Umbilical cord (tissue), 1 donor: ENCODE measurements at regions not wholly inside any gene's neighbourhood (a gene's known extent, or its start where the extent isn't known, plus 50 kb on each side); places are given as distances from the start of the nearest gene placed in this dataset.
"Not testable (repeated sequence)": the region's sequence is repeated elsewhere in the genome, so short reads cannot be mapped to it uniquely, and the experiment has no call there.

Experiments used
- DNase-seq: peaks from one replicate; pipeline ENCODE4 v3.0.0-alpha.2; 2015; ENCODE audit warnings: low spot score

DNA sequence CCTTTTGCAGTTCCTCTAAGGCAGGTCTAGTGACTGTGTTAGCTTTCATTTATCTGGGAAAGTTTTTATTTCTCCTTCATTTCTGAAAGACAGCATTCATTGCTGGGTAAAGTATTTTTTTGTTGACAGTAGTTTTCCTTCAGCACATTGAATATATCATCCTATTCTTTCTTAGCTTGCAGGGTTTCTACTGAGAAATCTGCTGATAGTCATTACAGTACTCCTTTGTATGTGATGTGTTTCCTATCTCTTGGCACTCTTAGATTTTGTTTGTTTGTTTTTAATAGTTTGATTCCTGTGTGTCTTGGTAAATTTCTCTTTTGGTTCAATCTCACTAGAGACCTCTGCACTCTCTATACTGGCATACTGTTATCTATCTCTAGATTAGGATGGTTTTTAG lies 1667.9 kb downstream of the SLITRK1 start:
- DNase-seq, result no peak

DNA sequence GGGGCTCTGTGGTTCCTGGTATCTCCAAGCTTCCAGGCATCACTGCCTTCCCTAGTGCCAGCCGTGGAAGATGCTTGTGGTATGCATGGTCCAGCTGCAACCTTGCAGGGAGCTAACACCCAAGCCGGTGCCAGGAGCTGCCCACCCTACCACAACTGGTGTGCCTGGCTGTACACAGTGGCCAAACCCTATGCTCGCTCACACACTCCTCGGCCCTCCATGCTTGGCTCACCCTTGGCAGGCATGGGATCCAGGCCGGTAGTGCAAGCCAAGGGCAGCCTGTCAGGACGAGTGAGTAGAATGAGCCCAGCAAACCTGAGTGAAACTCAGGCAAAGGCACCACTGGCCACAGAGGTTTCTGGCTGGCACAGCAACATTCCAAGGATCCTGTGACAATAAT lies 1676.0 kb downstream of the SLITRK1 start:
- no peak for DNase-seq

DNA sequence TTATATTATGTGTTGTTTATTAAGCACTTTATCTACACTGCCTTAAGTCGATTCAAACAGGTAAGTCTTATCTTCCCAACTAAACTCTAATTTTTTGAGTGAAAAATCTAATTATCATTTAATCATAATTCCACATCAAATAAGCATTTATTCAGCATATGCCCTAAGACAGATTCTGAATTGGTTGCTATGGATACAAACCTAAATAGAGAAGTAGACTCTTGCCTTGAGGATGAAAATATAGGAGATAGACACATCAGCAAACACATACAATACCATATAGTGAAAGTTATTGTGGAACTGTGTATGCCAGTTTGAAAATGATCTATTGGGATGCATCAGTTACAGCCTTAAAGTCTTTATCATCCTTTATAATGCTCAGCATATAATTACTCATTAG lies 1679.9 kb downstream of the SLITRK1 start:
- DNase-seq, result no peak

- no peak for DNase-seq
Measured at GRCh38 chr13:82196087-82196486, 1686.2 kb downstream of the SLITRK1 start.

DNA sequence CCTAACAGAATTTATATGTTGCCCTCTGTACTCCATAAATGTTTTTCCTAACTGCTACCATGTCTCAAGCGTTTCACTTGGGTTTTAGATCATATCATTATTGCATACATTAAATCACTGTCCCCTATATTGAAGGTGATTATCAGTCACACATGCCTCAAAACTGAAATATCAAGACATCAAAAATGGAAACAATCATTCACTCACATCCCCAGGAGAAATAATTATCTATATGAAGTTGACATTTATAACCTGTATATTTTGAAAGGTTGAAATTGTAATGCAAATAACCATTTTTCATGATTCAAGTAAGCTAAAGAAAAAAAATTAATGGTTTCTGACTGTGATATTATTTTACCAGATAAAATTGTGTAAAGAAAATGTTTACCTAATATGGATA lies 1695.0 kb downstream of the SLITRK1 start:
- DNase-seq, result no peak

DNA sequence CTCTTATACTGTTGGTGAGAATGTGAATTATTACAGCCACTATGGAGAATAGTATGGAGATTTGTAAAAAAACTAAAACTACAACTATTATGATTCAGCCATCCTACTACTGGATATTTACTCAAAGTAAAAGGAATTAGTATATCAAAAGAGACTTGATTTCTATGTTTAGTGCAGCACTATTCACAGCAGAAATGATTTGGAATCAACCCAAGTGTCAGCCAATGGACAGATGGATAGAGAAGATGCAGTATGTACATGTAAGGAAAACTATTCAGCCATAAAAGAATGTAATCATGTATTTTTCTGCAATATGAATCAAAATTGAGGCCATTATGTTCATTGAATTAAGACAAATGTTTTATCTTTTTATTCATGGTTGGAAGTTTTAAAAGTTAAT lies 1705.5 kb downstream of the SLITRK1 start:
- DNase-seq, result no peak

- DNase-seq, result no peak
Measured at GRCh38 chr13:82165396-82166174, 1716.7 kb downstream of the SLITRK1 start.

GRCh38 chr13:82164780-82165395 lies 1717.4 kb downstream of the SLITRK1 start:
- DNase-seq, result not testable (repeated sequence)

DNA sequence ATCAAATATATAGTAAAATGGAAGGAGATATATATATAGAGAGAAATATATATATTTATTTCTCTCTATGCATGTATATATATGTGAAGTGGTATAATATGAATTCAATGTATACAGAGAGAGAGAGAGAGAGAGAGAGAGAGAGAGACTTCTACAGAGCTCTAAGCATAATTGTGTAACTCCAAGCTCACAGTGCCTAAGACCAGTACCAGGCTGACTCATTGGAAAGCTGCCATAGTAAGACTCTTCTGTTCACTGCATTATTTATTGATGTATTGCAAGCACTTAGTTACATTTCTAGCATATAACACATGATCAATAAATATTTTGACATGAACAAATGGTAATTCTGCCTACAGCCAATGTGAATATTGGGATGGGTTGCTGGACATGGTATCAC lies 1734.7 kb downstream of the SLITRK1 start:
- no peak for DNase-seq

DNA sequence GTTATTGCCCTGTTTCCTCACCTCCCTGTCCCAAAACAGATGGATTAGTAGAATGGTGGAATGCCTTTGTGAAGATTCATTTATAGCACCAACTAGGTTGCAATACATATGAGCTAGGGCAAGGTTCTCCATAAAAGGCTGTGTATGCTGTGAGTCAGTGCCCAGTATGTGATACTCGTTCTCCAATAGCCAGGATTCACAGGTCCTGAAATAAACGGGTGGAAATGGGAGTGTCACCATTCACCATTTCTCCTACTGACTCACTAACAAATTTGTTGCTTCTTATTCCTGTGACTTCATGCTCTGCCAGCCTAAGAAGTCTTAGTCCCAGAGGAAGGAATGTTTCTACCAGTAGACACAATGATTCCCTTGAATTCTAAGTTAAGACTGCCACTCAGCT lies 1745.4 kb downstream of the SLITRK1 start:
- no peak for DNase-seq

- DNase-seq, result no peak
Measured at GRCh38 chr13:82129281-82129680, 1753.0 kb downstream of the SLITRK1 start.

- no peak for DNase-seq
Measured at GRCh38 chr13:82118589-82118988, 1763.7 kb downstream of the SLITRK1 start.

- no peak for DNase-seq
Measured at GRCh38 chr13:82116422-82116989, 1765.8 kb downstream of the SLITRK1 start.

- DNase-seq, result peak; percentile 22
Measured at GRCh38 chr13:82115391-82115790, 1766.9 kb downstream of the SLITRK1 start.

DNA sequence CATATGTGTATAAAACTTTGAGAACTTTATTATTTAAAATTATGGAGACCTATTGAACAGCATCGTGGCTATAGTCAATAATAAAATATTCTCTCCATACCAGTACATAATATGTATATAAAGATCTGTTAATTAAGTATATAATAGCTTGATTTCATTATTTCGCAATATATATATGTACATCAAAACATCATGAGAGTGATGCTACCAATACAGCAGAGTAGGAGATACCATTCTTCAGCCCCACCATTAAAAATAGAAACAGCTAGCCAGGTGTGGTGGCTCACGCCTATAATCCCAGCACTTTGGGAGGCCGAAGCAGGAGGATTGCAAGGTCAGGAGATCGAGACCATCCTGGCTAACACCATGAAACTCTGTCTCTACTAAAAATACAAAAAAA lies 1755.3 kb upstream of the SPRY2 start:
- no peak for DNase-seq

- DNase-seq, result no peak
Measured at GRCh38 chr13:82092312-82092711, 1751.4 kb upstream of the SPRY2 start.

GRCh38 chr13:82088781-82089180 lies 1747.9 kb upstream of the SPRY2 start:
- no peak for DNase-seq

- no peak for DNase-seq
Measured at GRCh38 chr13:82076496-82076895, 1735.6 kb upstream of the SPRY2 start.

GRCh38 chr13:82070416-82070815 lies 1729.5 kb upstream of the SPRY2 start:
- DNase-seq, result no peak

GRCh38 chr13:82062772-82063171 lies 1721.8 kb upstream of the SPRY2 start:
- DNase-seq, result no peak

- no peak for DNase-seq
Measured at GRCh38 chr13:82058364-82058763, 1717.4 kb upstream of the SPRY2 start.

DNA sequence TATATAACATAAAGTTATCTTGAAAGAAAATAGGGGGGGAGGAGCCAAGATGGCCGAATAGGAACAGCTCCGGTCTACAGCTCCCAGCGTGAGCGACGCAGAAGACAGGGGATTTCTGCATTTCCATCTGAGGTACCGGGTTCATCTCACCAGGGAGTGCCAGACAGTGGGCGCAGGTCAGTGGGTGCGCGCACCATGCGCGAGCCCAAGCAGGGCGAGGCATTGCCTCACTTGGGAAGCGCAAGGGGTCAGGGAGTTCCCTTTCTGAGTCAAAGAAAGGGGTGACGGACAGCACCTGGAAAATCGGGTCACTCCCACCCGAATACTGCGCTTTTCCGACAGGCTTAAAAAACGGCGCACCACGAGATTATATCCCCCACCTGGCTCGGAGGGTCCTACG lies 1704.4 kb upstream of the SPRY2 start:
- DNase-seq, result not testable (repeated sequence)

DNA sequence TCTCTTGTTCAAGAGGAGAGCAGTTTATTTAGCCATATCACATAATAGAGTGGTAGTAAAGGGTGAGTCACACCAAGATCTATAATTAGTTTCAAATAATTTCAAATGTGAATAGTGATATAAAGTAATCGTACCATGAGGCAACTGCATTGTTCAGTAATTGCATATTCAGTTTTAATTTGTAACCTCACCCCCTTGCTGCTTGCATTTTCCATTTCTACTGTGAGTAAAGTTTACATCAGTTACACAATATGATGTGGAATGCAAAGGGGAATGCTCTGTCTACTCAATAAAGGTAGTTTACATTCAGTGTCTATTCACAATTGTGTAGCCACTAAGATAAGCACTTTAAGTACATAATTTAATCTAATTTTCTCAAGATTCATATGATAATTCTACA lies 1695.7 kb upstream of the SPRY2 start:
- no peak for DNase-seq
